HG02763 (cell line): ENCODE measurements at regions not wholly inside any gene's neighbourhood (a gene's known extent, or its start where the extent isn't known, plus 50 kb on each side); places are given as distances from the start of the nearest gene placed in this dataset.

Experiments
- ATAC-seq: cut with Tn5 transposase; IDR thresholded peaks from one replicate; pipeline ENCODE4 v1.9.1; 2021; ENCODE audit warnings: mild to moderate bottlenecking, moderate library complexity; ENCODE audit not compliant: unreplicated experiment

- no peak for ATAC-seq
Measured at GRCh38 chr3:109532257-109533216, 195.2 kb upstream of the DPPA4 start.

- ATAC-seq: no peak
Measured at GRCh38 chr3:109545746-109546145, 208.4 kb upstream of the DPPA4 start.

GRCh38 chr3:109548192-109548938, 211.0 kb upstream of the DPPA4 start:
- no peak for ATAC-seq

GRCh38 chr3:109553591-109554371, 216.4 kb upstream of the DPPA4 start:
- ATAC-seq: no peak

GRCh38 chr3:109559389-109559788, 222.0 kb upstream of the DPPA4 start:
- ATAC-seq: no peak

- ATAC-seq: no peak
Measured at GRCh38 chr3:109563149-109563548, 225.8 kb upstream of the DPPA4 start.

GRCh38 chr3:109569135-109569846, 231.9 kb upstream of the DPPA4 start:
- ATAC-seq: no peak

GRCh38 chr3:109570408-109570807, 233.1 kb upstream of the DPPA4 start:
- ATAC-seq: no peak

- no peak for ATAC-seq
Measured at GRCh38 chr3:109572301-109572700, 235.0 kb upstream of the DPPA4 start.

GRCh38 chr3:109596991-109597390, 259.6 kb upstream of the DPPA4 start:
- ATAC-seq: no peak

GRCh38 chr3:109597444-109597843, 260.1 kb upstream of the DPPA4 start:
- ATAC-seq: no peak

GRCh38 chr3:109607897-109608296, 270.6 kb upstream of the DPPA4 start:
- no peak for ATAC-seq

GRCh38 chr3:109608574-109608973, 271.2 kb upstream of the DPPA4 start:
- ATAC-seq: no peak

- ATAC-seq: no peak
Measured at GRCh38 chr3:109618766-109619378, 281.5 kb upstream of the DPPA4 start.

- ATAC-seq: no peak
Measured at GRCh38 chr3:109631897-109632296, 294.6 kb upstream of the DPPA4 start.

- no peak for ATAC-seq
Measured at GRCh38 chr3:109640146-109640652, 302.9 kb upstream of the DPPA4 start.

- ATAC-seq: no peak
Measured at GRCh38 chr3:109642025-109642424, 304.7 kb upstream of the DPPA4 start.

- no peak for ATAC-seq
Measured at GRCh38 chr3:109643590-109643989, 306.2 kb upstream of the DPPA4 start.

GRCh38 chr3:109644332-109644731, 307.0 kb upstream of the DPPA4 start:
- ATAC-seq: no peak

- no peak for ATAC-seq
Measured at GRCh38 chr3:109644746-109645145, 307.4 kb upstream of the DPPA4 start.
